GM12872 (cell line): ENCODE measurements at regions not wholly inside any gene's neighbourhood (a gene's known extent, or its start where the extent isn't known, plus 50 kb on each side); places are given as distances from the start of the nearest gene placed in this dataset.

Experiments
- CTCF ChIP-seq: IDR thresholded peaks from 3 replicates; pipeline ENCODE4 v1.5.1; 2011; ENCODE audit warnings: low read depth, mild to moderate bottlenecking, low read length, moderate library complexity; ENCODE audit not compliant: insufficient read depth

GRCh38 chr15:38130205-38130567 lies 122.5 kb upstream of the SPRED1 start:
- TF ChIP-seq CTCF, result no peak

GRCh38 chr15:38130740-38131498 lies 121.7 kb upstream of the SPRED1 start:
- no peak for TF ChIP-seq CTCF

DNA sequence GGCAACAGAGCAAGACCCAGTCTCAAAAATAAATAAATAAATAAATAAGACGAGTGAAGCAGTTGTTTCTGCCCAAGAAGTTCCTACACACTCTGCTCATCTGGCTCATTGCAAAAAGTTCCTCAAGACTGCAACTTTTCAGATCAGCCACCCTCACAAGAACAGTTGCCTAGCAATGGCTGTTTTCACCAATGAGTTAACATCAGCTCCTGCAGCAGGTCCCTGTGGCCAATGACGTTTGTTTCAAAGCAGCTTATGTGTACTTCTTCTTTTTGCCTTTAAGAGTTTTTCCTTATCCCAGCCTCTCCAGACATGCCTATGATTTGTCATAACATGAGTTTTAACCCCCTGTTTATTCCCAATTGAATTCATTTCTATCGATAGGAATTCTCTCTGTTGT lies 118.4 kb upstream of the SPRED1 start:
- no peak for TF ChIP-seq CTCF

- no peak for TF ChIP-seq CTCF
Observed at GRCh38 chr15:38144921-38145320, 107.7 kb upstream of the SPRED1 start.

- TF ChIP-seq CTCF, result no peak
Observed at GRCh38 chr15:38145651-38146111, 107.0 kb upstream of the SPRED1 start.

DNA sequence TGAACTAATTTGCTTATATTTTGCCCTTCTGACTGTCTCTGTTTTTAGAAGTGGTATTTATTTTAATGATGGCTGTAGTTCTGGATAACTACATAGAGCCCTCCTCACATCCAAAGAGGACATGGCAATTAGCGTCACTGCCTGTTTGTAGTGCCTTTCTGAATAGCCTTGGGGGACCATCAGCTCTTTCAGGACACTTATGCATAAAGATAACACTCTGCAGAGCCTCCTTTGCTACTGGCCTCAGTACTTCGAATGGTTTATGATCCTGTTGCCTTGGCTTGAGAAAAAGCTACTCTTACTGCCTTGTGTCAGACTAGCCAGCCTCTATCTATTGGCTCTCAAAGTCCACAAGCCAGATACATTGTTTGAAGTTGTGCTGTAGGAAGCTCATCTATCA lies 105.4 kb upstream of the SPRED1 start:
- no peak for TF ChIP-seq CTCF

DNA sequence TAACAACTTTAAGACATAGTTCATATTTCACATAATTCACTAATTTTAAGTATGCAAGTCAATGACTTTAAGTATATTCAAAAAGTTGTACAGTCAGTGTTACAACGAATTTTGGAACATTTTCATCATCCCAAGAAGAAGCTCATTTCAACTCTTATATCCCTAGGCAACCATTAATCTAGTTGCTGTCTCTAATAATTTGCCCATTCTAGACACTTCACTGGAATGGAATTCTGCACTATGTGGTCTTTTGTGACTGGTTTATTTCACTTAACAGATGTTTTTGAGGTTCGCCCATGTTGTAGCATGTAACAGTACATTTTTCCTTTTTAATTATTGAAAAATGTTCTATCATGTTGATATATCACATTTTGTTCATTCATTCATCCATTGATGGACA lies 104.2 kb upstream of the SPRED1 start:
- no peak for TF ChIP-seq CTCF
